Loucy (cell line): ENCODE measurements at regions not wholly inside any gene's neighbourhood (a gene's known extent, or its start where the extent isn't known, plus 50 kb on each side); places are given as distances from the start of the nearest gene placed in this dataset.

Experiments used
- H2AFZ ChIP-seq: fragments of 200-600 bp; sonication (generic); 2 replicates; pipeline ENCODE4 v1.6.0; 2016; ENCODE audit warnings: antibody characterized with exemption, mild to moderate bottlenecking, low read length, moderate library complexity
- H3F3A ChIP-seq: fragments of 200-600 bp; 2 replicates; pipeline ENCODE4 v1.6.0; 2016; ENCODE audit warnings: antibody characterized with exemption, low read depth, mild to moderate bottlenecking
- H3K27me3 ChIP-seq: fragments of 200-600 bp; sonication (generic); 2 replicates; pipeline ENCODE4 v1.6.1; 2014; ENCODE audit warnings: low read length, mild to moderate bottlenecking; ENCODE audit not compliant: insufficient read depth, poor library complexity, severe bottlenecking
- H3K36me3 ChIP-seq: fragments of 200-600 bp; sonication (generic); 2 replicates; pipeline ENCODE4 v1.6.1; 2016; ENCODE audit warnings: low read length; ENCODE audit not compliant: insufficient read depth
- H3K4me1 ChIP-seq: fragments of 200-600 bp; sonication (generic); 2 replicates; pipeline ENCODE4 v1.5.1; 2014; ENCODE audit warnings: low read length, mild to moderate bottlenecking; ENCODE audit not compliant: insufficient read depth, poor library complexity, severe bottlenecking
- H3K4me2 ChIP-seq: fragments of 200-600 bp; sonication (generic); 2 replicates; pipeline ENCODE4 v1.6.0; 2014; ENCODE audit warnings: antibody characterized with exemption, low read length, low read depth, mild to moderate bottlenecking; ENCODE audit not compliant: poor library complexity, severe bottlenecking
- H3K4me3 ChIP-seq: fragments of 200-600 bp; sonication (generic); 2 replicates; pipeline ENCODE4 v1.5.1; 2014; ENCODE audit warnings: low read length, mild to moderate bottlenecking, mixed read lengths; ENCODE audit not compliant: poor library complexity, severe bottlenecking
- H3K79me2 ChIP-seq: fragments of 200-600 bp; sonication (generic); 2 replicates; pipeline ENCODE4 v1.6.1; 2014; ENCODE audit warnings: low read length; ENCODE audit not compliant: insufficient read depth
- H3K9ac ChIP-seq: fragments of 200-600 bp; sonication (generic); 2 replicates; pipeline ENCODE4 v1.6.0; 2014; ENCODE audit warnings: mild to moderate bottlenecking, low read depth, low read length, moderate library complexity; ENCODE audit not compliant: poor library complexity, severe bottlenecking
- H3K9me2 ChIP-seq: fragments of 200-600 bp; sonication (generic); replicated peaks from 2 replicates; pipeline ENCODE4 v1.6.1; 2016; ENCODE audit warnings: low read depth, low read length, mixed read lengths
- H3K9me3 ChIP-seq: fragments of 200-600 bp; sonication (generic); 2 replicates; pipeline ENCODE4 v1.6.1; 2014; ENCODE audit warnings: mild to moderate bottlenecking, antibody characterized with exemption, low read length, low read depth; ENCODE audit not compliant: insufficient read depth
- H4K20me1 ChIP-seq: fragments of 200-600 bp; sonication (generic); 2 replicates; pipeline ENCODE4 v1.6.0; 2014; ENCODE audit warnings: antibody characterized with exemption, low read length, mild to moderate bottlenecking; ENCODE audit not compliant: insufficient read depth, poor library complexity, severe bottlenecking
- EZH2phosphoT487 ChIP-seq: fragments of 200-600 bp; IDR thresholded peaks from 2 replicates; pipeline ENCODE4 v1.6.1; 2018; ENCODE audit warnings: antibody characterized with exemption, mild to moderate bottlenecking, moderate library complexity, borderline replicate concordance
- TF ChIP-seq, protein P1 (sequence below): fragments of 200-600 bp; sonication (generic); conservative IDR thresholded peaks from 2 replicates; pipeline ENCODE4 v1.5.1; 2014; ENCODE audit warnings: mild to moderate bottlenecking, antibody characterized with exemption, low read length

DNA sequence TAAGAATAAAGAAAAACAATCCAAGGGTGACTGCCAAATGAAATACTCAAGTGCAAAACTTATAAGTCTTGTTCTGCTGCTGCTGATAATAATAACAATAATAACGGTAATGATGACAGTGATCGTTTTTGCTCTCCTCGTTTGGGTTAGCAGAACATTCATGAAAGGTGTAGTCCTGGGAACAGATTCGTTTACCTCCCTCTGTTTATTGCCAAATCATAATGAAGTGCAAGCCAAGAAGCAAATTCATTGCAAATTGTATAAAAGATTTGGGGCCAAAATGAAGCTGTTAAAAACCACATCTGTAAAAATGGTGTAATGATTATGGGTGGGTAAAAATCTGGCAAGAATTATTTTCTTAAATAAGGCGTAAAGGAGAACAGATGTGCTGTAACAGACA, 587.2 kb upstream of the MKI67 start:
- no peaks in the 10 kb centered on the region for H3K79me2 ChIP-seq

GRCh38 chr10:128713874-128714570, 587.8 kb upstream of the MKI67 start:
- no peaks in the 10 kb centered on the region for H3K36me3 ChIP-seq
- TF ChIP-seq, protein P1, sequence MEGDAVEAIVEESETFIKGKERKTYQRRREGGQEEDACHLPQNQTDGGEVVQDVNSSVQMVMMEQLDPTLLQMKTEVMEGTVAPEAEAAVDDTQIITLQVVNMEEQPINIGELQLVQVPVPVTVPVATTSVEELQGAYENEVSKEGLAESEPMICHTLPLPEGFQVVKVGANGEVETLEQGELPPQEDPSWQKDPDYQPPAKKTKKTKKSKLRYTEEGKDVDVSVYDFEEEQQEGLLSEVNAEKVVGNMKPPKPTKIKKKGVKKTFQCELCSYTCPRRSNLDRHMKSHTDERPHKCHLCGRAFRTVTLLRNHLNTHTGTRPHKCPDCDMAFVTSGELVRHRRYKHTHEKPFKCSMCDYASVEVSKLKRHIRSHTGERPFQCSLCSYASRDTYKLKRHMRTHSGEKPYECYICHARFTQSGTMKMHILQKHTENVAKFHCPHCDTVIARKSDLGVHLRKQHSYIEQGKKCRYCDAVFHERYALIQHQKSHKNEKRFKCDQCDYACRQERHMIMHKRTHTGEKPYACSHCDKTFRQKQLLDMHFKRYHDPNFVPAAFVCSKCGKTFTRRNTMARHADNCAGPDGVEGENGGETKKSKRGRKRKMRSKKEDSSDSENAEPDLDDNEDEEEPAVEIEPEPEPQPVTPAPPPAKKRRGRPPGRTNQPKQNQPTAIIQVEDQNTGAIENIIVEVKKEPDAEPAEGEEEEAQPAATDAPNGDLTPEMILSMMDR: no peak
- TF ChIP-seq EZH2phosphoT487: no peak
- H2AFZ ChIP-seq: no peak overlapping the region
- no peaks in the 10 kb centered on the region for H3K27me3 ChIP-seq
- H3K4me2 ChIP-seq: no peak overlapping the region
- H4K20me1 ChIP-seq: no peaks in the 10 kb centered on the region
- H3K9ac ChIP-seq: no peak overlapping the region
- no peaks in the 10 kb centered on the region for H3K4me1 ChIP-seq
- no peak overlapping the region for H3K4me3 ChIP-seq
- no peaks in the 10 kb centered on the region for H3F3A ChIP-seq
- no peaks in the 10 kb centered on the region for H3K79me2 ChIP-seq
- H3K9me3 ChIP-seq: no peaks in the 10 kb centered on the region
- no peaks in the 10 kb centered on the region for H3K9me2 ChIP-seq

More for the DNA sequence above, 587.2 kb upstream of the MKI67 start:
- no peak overlapping the region for H2AFZ ChIP-seq
- H3K4me1 ChIP-seq: no peaks in the 10 kb centered on the region
- H3K27me3 ChIP-seq: no peaks in the 10 kb centered on the region
- H3K4me3 ChIP-seq: no peak overlapping the region
- H3K9ac ChIP-seq: no peak overlapping the region
- no peaks in the 10 kb centered on the region for H4K20me1 ChIP-seq
- no peaks in the 10 kb centered on the region for H3F3A ChIP-seq
- no peaks in the 10 kb centered on the region for H3K9me2 ChIP-seq
- no peaks in the 10 kb centered on the region for H3K9me3 ChIP-seq
- no peak for TF ChIP-seq EZH2phosphoT487
- TF ChIP-seq, protein P1: no peak
- H3K4me2 ChIP-seq: no peak overlapping the region
- H3K36me3 ChIP-seq: no peaks in the 10 kb centered on the region

GRCh38 chr10:128714644-128715415, 588.6 kb upstream of the MKI67 start:
- no peak overlapping the region for H3K9ac ChIP-seq
- no peak overlapping the region for H3K4me3 ChIP-seq
- no peak overlapping the region for H3K4me2 ChIP-seq
- H4K20me1 ChIP-seq: no peaks in the 10 kb centered on the region
- H3K36me3 ChIP-seq: no peaks in the 10 kb centered on the region
- H3K9me3 ChIP-seq: no peaks in the 10 kb centered on the region
- H2AFZ ChIP-seq: no peak overlapping the region
- no peak for TF ChIP-seq EZH2phosphoT487
- TF ChIP-seq, protein P1: no peak
- no peaks in the 10 kb centered on the region for H3F3A ChIP-seq
- no peaks in the 10 kb centered on the region for H3K9me2 ChIP-seq
- H3K27me3 ChIP-seq: no peaks in the 10 kb centered on the region
- no peaks in the 10 kb centered on the region for H3K4me1 ChIP-seq
- H3K79me2 ChIP-seq: no peaks in the 10 kb centered on the region
